ENCODE measurements at regions not wholly inside any gene's neighbourhood (a gene's known extent, or its start where the extent isn't known, plus 50 kb on each side); places are given as distances from the start of the nearest gene placed in this dataset.

GRCh38 chr15:95726891-95727290, 603.6 kb upstream of the NR2F2 start:
- no peak overlapping the region for H3K4me3 Mint-ChIP-seq
- DNase-seq (ENCODE audit: low spot score) (no peak), ATAC-seq (no peak)
- H3K4me1 Mint-ChIP-seq: no peaks in the 10 kb centered on the region
- ChIA-PET CTCF (no interaction called here), POLR2A (no interaction called here)
- H3K36me3 Mint-ChIP-seq: no peaks in the 10 kb centered on the region
- no peaks in the 10 kb centered on the region for H3K9me3 Mint-ChIP-seq
- no peak overlapping the region for H3K27ac Mint-ChIP-seq
- H3K27me3 Mint-ChIP-seq (ENCODE audit: low read depth): no peaks in the 10 kb centered on the region
- TF ChIP-seq, protein P1, sequence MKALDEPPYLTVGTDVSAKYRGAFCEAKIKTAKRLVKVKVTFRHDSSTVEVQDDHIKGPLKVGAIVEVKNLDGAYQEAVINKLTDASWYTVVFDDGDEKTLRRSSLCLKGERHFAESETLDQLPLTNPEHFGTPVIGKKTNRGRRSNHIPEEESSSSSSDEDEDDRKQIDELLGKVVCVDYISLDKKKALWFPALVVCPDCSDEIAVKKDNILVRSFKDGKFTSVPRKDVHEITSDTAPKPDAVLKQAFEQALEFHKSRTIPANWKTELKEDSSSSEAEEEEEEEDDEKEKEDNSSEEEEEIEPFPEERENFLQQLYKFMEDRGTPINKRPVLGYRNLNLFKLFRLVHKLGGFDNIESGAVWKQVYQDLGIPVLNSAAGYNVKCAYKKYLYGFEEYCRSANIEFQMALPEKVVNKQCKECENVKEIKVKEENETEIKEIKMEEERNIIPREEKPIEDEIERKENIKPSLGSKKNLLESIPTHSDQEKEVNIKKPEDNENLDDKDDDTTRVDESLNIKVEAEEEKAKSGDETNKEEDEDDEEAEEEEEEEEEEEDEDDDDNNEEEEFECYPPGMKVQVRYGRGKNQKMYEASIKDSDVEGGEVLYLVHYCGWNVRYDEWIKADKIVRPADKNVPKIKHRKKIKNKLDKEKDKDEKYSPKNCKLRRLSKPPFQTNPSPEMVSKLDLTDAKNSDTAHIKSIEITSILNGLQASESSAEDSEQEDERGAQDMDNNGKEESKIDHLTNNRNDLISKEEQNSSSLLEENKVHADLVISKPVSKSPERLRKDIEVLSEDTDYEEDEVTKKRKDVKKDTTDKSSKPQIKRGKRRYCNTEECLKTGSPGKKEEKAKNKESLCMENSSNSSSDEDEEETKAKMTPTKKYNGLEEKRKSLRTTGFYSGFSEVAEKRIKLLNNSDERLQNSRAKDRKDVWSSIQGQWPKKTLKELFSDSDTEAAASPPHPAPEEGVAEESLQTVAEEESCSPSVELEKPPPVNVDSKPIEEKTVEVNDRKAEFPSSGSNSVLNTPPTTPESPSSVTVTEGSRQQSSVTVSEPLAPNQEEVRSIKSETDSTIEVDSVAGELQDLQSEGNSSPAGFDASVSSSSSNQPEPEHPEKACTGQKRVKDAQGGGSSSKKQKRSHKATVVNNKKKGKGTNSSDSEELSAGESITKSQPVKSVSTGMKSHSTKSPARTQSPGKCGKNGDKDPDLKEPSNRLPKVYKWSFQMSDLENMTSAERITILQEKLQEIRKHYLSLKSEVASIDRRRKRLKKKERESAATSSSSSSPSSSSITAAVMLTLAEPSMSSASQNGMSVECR (CRISPR knock-in tag; IDR thresholded peaks at IDR 0.05; ENCODE audit: borderline replicate concordance): no peak
- TF ChIP-seq MLX (CRISPR knock-in tag; IDR thresholded peaks at IDR 0.05) (no peak), TEAD4 (CRISPR knock-in tag; IDR thresholded peaks at IDR 0.05) (no peak), ERG (CRISPR knock-in tag; IDR thresholded peaks at IDR 0.05) (no peak)

- TF ChIP-seq, protein P2, sequence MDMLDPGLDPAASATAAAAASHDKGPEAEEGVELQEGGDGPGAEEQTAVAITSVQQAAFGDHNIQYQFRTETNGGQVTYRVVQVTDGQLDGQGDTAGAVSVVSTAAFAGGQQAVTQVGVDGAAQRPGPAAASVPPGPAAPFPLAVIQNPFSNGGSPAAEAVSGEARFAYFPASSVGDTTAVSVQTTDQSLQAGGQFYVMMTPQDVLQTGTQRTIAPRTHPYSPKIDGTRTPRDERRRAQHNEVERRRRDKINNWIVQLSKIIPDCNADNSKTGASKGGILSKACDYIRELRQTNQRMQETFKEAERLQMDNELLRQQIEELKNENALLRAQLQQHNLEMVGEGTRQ (CRISPR knock-in tag; IDR thresholded peaks at IDR 0.05): no peak
- no peak for TF ChIP-seq ZNF281 (CRISPR knock-in tag; IDR thresholded peaks at IDR 0.05)
- no peak for TF ChIP-seq ZBTB21 (CRISPR knock-in tag; IDR thresholded peaks at IDR 0.05; ENCODE audit: borderline replicate concordance)
- no peak overlapping the region for H3K4me3 Mint-ChIP-seq
- no peaks in the 10 kb centered on the region for H3K36me3 Mint-ChIP-seq
- peaks cover 11% of the 10 kb centered on the region for H3K9me3 Mint-ChIP-seq
- ChIA-PET CTCF (no interaction called here), POLR2A (no interaction called here)
- no peak overlapping the region for H3K27ac Mint-ChIP-seq
- no peaks in the 10 kb centered on the region for H3K27me3 Mint-ChIP-seq (ENCODE audit: low read depth)
- ATAC-seq (no peak), DNase-seq (ENCODE audit: low spot score) (no peak)
- peaks cover 19% of the 10 kb centered on the region for H3K4me1 Mint-ChIP-seq
Observed at GRCh38 chr15:95733931-95734330, 596.6 kb upstream of the NR2F2 start.

GRCh38 chr15:95734422-95735316, 595.8 kb upstream of the NR2F2 start:
- ChIA-PET CTCF (no interaction called here), POLR2A (no interaction called here)
- no peak for ATAC-seq
- Mint-ChIP-seq H3K9me3 (peaks cover 11% of the 10 kb centered on the region), H3K27me3 (ENCODE audit: low read depth) (no peaks in the 10 kb centered on the region), H3K4me3 (no peak overlapping the region), H3K27ac (no peak overlapping the region), H3K36me3 (no peaks in the 10 kb centered on the region), H3K4me1 (peaks cover 19% of the 10 kb centered on the region)
- DNase-seq (ENCODE audit: low spot score): no peak
- TF ChIP-seq PRRX2 (CRISPR knock-in tag; IDR thresholded peaks at IDR 0.05) (no peak), ZNF281 (CRISPR knock-in tag; IDR thresholded peaks at IDR 0.05) (no peak), TP53 (CRISPR knock-in tag; IDR thresholded peaks at IDR 0.05) (no peak), FOXK1 (CRISPR knock-in tag; IDR thresholded peaks at IDR 0.05) (no peak)
- TF ChIP-seq, protein P1 (CRISPR knock-in tag; IDR thresholded peaks at IDR 0.05; ENCODE audit: borderline replicate concordance): no peak
